AG09319 (cell line): ENCODE measurements at regions not wholly inside any gene's neighbourhood (a gene's known extent, or its start where the extent isn't known, plus 50 kb on each side); places are given as distances from the start of the nearest gene placed in this dataset.
"Not testable (repeated sequence)": the region's sequence is repeated elsewhere in the genome, so short reads cannot be mapped to it uniquely, and the experiment has no call there.

Source experiments
- DNase-seq: peaks from one replicate; pipeline ENCODE4 v3.0.0-alpha.2; 2010; ENCODE audit warnings: low read depth; ENCODE audit errors: extremely low read depth
- CTCF ChIP-seq: IDR thresholded peaks from 2 replicates; pipeline ENCODE4 v1.5.1; 2011; ENCODE audit warnings: low read depth, mild to moderate bottlenecking, inconsistent platforms, low read length, moderate library complexity

- no peak for TF ChIP-seq CTCF
- DNase-seq: no peak
Observed at GRCh38 chr10:8852546-8852945, 798.1 kb downstream of the GATA3 start.

GRCh38 chr10:8853048-8853447, 798.6 kb downstream of the GATA3 start:
- no peak for TF ChIP-seq CTCF

GRCh38 chr10:8868924-8869323, 814.4 kb downstream of the GATA3 start:
- DNase-seq: not testable (repeated sequence)

More at GRCh38 chr10:8853048-8853447, 798.6 kb downstream of the GATA3 start:
- no peak for DNase-seq

- no peak for TF ChIP-seq CTCF
- DNase-seq: no peak
Observed at GRCh38 chr10:8873310-8873709, 818.8 kb downstream of the GATA3 start.

- no peak for TF ChIP-seq CTCF
- DNase-seq: no peak
Observed at GRCh38 chr10:8874268-8874667, 819.8 kb downstream of the GATA3 start.

- TF ChIP-seq CTCF: no peak
- no peak for DNase-seq
Observed at GRCh38 chr10:8874972-8875371, 820.5 kb downstream of the GATA3 start.

- no peak for TF ChIP-seq CTCF
- DNase-seq: no peak
Observed at GRCh38 chr10:8876171-8876570, 821.7 kb downstream of the GATA3 start.

- TF ChIP-seq CTCF: no peak
- DNase-seq: no peak
Observed at GRCh38 chr10:8889538-8889937, 835.0 kb downstream of the GATA3 start.
